HCT116 (cell line): ENCODE measurements at regions not wholly inside any gene's neighbourhood (a gene's known extent, or its start where the extent isn't known, plus 50 kb on each side); places are given as distances from the start of the nearest gene placed in this dataset.

ENCODE experiments used
- POLR2A ChIP-seq: IDR thresholded peaks from 2 replicates; pipeline ENCODE4 v1.7.0; 2011; ENCODE audit warnings: borderline replicate concordance; ENCODE audit not compliant: insufficient read depth, insufficient read length; ENCODE audit errors: extremely low read depth
- TF ChIP-seq, protein P1 (sequence below), 3 experiments: fragments of 200-600 bp in 1 of 3; sonication (generic) in 1 of 3; IDR thresholded peaks in 2 of 3; conservative IDR thresholded peaks in 1 of 3; 2 replicates each; pipeline ENCODE4 v1.5.1; 2012 to 2017; ENCODE audit warnings: low read depth in 2 of 3, low read length in 2 of 3, antibody characterized with exemption in 1 of 3, borderline replicate concordance in 1 of 3, control low read depth in 1 of 3, mild to moderate bottlenecking in 1 of 3, mixed read lengths in 1 of 3, mixed run types in 1 of 3, moderate library complexity in 1 of 3; ENCODE audit not compliant: insufficient read depth in 1 of 3

DNA sequence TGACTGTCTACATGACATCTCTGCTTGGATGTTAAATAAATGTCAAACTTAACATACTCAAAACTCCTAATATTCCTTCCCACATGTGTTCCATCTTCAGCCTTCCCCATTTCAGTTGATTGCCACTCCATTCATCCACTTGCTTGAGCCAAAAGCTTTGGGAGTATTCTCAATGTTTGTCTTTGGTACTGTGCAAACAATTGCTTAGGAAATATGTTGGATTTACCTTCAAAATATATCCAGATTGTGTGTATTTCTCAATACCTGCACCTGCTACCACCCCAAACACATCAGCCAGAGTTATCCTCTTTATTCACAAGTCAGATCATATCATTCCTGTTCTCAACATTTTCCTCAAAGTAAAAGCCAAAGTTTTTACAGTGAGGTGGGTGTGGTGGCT is 350.3 kb upstream of the FAM98A start:
- no peak for TF ChIP-seq POLR2A
- TF ChIP-seq, protein P1, sequence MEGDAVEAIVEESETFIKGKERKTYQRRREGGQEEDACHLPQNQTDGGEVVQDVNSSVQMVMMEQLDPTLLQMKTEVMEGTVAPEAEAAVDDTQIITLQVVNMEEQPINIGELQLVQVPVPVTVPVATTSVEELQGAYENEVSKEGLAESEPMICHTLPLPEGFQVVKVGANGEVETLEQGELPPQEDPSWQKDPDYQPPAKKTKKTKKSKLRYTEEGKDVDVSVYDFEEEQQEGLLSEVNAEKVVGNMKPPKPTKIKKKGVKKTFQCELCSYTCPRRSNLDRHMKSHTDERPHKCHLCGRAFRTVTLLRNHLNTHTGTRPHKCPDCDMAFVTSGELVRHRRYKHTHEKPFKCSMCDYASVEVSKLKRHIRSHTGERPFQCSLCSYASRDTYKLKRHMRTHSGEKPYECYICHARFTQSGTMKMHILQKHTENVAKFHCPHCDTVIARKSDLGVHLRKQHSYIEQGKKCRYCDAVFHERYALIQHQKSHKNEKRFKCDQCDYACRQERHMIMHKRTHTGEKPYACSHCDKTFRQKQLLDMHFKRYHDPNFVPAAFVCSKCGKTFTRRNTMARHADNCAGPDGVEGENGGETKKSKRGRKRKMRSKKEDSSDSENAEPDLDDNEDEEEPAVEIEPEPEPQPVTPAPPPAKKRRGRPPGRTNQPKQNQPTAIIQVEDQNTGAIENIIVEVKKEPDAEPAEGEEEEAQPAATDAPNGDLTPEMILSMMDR (IDR thresholded peaks at IDR 0.05 in 2 of 3, conservative IDR thresholded peaks at IDR 0.05 in 1 of 3; ENCODE audit: borderline replicate concordance in 1 of 3, insufficient read depth in 1 of 3, low read depth in 2 of 3, low read length in 2 of 3), result no peak
